Fibroblast of skin of abdomen (primary cell): ENCODE measurements at regions not wholly inside any gene's neighbourhood (a gene's known extent, or its start where the extent isn't known, plus 50 kb on each side); places are given as distances from the start of the nearest gene placed in this dataset.

Experiments
- DNase-seq: peaks from one replicate; pipeline ENCODE4 v3.0.0-alpha.2; 2013

GRCh38 chr14:48849741-48850322 is 736.3 kb downstream of the RPS29 start:
- DNase-seq = peak; percentile 0

- no peak for DNase-seq
Measured at GRCh38 chr14:48842785-48843184, 743.4 kb downstream of the RPS29 start.

GRCh38 chr14:48826058-48826457 is 760.1 kb downstream of the RPS29 start:
- DNase-seq = no peak

- no peak for DNase-seq
Measured at GRCh38 chr14:48814562-48814961, 771.6 kb downstream of the RPS29 start.

GRCh38 chr14:48805315-48805714 is 780.9 kb downstream of the RPS29 start:
- no peak for DNase-seq

- no peak for DNase-seq
Measured at GRCh38 chr14:48792376-48793024, 793.7 kb downstream of the RPS29 start.

GRCh38 chr14:48788771-48789170 is 797.4 kb downstream of the RPS29 start:
- no peak for DNase-seq

GRCh38 chr14:48786498-48786897 is 799.7 kb downstream of the RPS29 start:
- no peak for DNase-seq

- peak; percentile 16 for DNase-seq
Measured at GRCh38 chr14:48771717-48772116, 814.5 kb downstream of the RPS29 start.

- DNase-seq = no peak
Measured at GRCh38 chr14:48751293-48751692, 834.9 kb downstream of the RPS29 start.

- no peak for DNase-seq
Measured at GRCh38 chr14:48748151-48748675, 838.0 kb downstream of the RPS29 start.

- DNase-seq = no peak
Measured at GRCh38 chr14:48747561-48748089, 838.6 kb downstream of the RPS29 start.

- DNase-seq = no peak
Measured at GRCh38 chr14:48744202-48744601, 842.0 kb downstream of the RPS29 start.

GRCh38 chr14:48738186-48738925 is 847.8 kb downstream of the RPS29 start:
- DNase-seq = no peak

- no peak for DNase-seq
Measured at GRCh38 chr14:48735607-48736006, 850.6 kb downstream of the RPS29 start.

GRCh38 chr14:48731260-48731659 is 854.9 kb downstream of the RPS29 start:
- no peak for DNase-seq

GRCh38 chr14:48726080-48726642 is 860.0 kb downstream of the RPS29 start:
- DNase-seq = no peak

GRCh38 chr14:48725051-48725734 is 861.0 kb downstream of the RPS29 start:
- peak; percentile 55 for DNase-seq

- no peak for DNase-seq
Measured at GRCh38 chr14:48723841-48724495, 862.2 kb downstream of the RPS29 start.

- DNase-seq = no peak
Measured at GRCh38 chr14:48714366-48714765, 871.8 kb downstream of the RPS29 start.

- DNase-seq = no peak
Measured at GRCh38 chr14:48710133-48710532, 876.0 kb downstream of the RPS29 start.

- no peak for DNase-seq
Measured at GRCh38 chr14:48709277-48709785, 876.8 kb downstream of the RPS29 start.
